ENCODE measurements at regions not wholly inside any gene's neighbourhood (a gene's known extent, or its start where the extent isn't known, plus 50 kb on each side); places are given as distances from the start of the nearest gene placed in this dataset.

DNA sequence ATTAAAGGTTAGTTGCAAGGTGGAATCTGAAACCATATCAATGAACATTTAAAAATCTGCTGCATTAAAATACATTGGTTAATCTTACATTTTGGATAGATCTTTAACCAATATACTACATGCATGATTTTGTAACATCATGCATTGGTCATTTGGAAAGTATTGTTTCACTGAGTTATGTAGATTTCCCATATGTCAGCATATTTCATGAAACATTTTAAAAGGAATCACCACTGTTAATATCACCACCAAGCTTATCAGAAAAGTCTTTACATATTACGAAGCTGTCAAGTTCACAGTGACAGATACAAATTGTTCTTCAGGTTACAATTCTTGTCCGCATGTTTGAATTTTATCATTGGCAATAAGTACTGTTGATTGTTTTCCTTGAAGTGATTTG, 89.9 kb upstream of the ADGRL2 start:
- H3K27ac Mint-ChIP-seq: no peak overlapping the region
- Histone ChIP-seq H3K4me1 (ENCODE audit: control insufficient read depth, insufficient read depth, low read length) (no peaks in the 10 kb centered on the region), H3K9ac (ENCODE audit: extremely low read depth, low read length, poor library complexity, severe bottlenecking) (no peak overlapping the region), H3K9me3 (ENCODE audit: control insufficient read depth, low read length) (no peaks in the 10 kb centered on the region), H3K36me3 (ENCODE audit: control insufficient read depth, insufficient read depth, low read length) (no peaks in the 10 kb centered on the region), H3K27me3 (ENCODE audit: control insufficient read depth, insufficient read depth, low read length, poor library complexity, severe bottlenecking) (no peaks in the 10 kb centered on the region), H3K4me3 (ENCODE audit: low read length) (no peak overlapping the region), H3K27ac (ENCODE audit: low read depth, low read length) (no peak overlapping the region)
- TF ChIP-seq, protein P1, sequence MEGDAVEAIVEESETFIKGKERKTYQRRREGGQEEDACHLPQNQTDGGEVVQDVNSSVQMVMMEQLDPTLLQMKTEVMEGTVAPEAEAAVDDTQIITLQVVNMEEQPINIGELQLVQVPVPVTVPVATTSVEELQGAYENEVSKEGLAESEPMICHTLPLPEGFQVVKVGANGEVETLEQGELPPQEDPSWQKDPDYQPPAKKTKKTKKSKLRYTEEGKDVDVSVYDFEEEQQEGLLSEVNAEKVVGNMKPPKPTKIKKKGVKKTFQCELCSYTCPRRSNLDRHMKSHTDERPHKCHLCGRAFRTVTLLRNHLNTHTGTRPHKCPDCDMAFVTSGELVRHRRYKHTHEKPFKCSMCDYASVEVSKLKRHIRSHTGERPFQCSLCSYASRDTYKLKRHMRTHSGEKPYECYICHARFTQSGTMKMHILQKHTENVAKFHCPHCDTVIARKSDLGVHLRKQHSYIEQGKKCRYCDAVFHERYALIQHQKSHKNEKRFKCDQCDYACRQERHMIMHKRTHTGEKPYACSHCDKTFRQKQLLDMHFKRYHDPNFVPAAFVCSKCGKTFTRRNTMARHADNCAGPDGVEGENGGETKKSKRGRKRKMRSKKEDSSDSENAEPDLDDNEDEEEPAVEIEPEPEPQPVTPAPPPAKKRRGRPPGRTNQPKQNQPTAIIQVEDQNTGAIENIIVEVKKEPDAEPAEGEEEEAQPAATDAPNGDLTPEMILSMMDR (conservative IDR thresholded peaks at IDR 0.05): no peak
- no peaks in the 10 kb centered on the region for H3K4me1 Mint-ChIP-seq
- no peak for DNase-seq
- no peaks in the 10 kb centered on the region for H3K36me3 Mint-ChIP-seq (ENCODE audit: low read depth)
- H3K9me3 Mint-ChIP-seq: no peaks in the 10 kb centered on the region
- H3K27me3 Mint-ChIP-seq (ENCODE audit: insufficient read depth): no peaks in the 10 kb centered on the region
- 98 to 100% methylated on average over 2 of the region's 2 CpGs for WGBS, 2 experiments (ENCODE audit: insufficient coverage in 1 of 2, insufficient read length in 1 of 2)
- no peak overlapping the region for H3K4me3 Mint-ChIP-seq

DNA sequence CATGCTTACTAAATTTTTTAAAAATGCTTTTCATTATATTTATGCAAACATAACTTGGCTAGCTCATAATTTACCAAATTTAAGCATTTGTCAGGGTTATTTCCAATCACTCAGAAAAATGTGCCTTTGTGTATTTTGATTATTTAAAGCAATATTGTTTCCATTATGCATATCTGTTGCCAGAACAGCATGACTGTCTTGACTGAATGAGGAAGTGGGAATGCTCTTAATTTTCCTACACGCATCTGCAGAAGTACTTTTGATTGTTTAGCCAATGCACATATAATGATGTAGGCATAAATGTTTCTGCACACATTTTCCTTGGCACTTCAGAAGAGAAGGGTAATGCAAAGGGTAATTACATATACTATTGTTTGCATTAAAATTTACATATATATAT, 92.5 kb upstream of the ADGRL2 start:
- Histone ChIP-seq H3K9me3 (ENCODE audit: control insufficient read depth, low read length) (no peaks in the 10 kb centered on the region), H3K4me3 (ENCODE audit: low read length) (no peak overlapping the region), H3K27me3 (ENCODE audit: control insufficient read depth, insufficient read depth, low read length, poor library complexity, severe bottlenecking) (no peaks in the 10 kb centered on the region), H3K36me3 (ENCODE audit: control insufficient read depth, insufficient read depth, low read length) (no peaks in the 10 kb centered on the region), H3K27ac (ENCODE audit: low read depth, low read length) (no peak overlapping the region), H3K9ac (ENCODE audit: extremely low read depth, low read length, poor library complexity, severe bottlenecking) (no peak overlapping the region), H3K4me1 (ENCODE audit: control insufficient read depth, insufficient read depth, low read length) (no peaks in the 10 kb centered on the region)
- Mint-ChIP-seq H3K9me3 (no peaks in the 10 kb centered on the region), H3K4me1 (peaks cover 7% of the 10 kb centered on the region), H3K27ac (no peak overlapping the region), H3K36me3 (ENCODE audit: low read depth) (no peaks in the 10 kb centered on the region), H3K4me3 (no peak overlapping the region), H3K27me3 (ENCODE audit: insufficient read depth) (no peaks in the 10 kb centered on the region)
- WGBS, 2 experiments (ENCODE audit: insufficient coverage in 1 of 2, insufficient read length in 1 of 2): 86 to 96% methylated on average over 1 of the region's 1 CpG
- TF ChIP-seq, protein P1 (conservative IDR thresholded peaks at IDR 0.05): no peak
- no peak for DNase-seq

DNA sequence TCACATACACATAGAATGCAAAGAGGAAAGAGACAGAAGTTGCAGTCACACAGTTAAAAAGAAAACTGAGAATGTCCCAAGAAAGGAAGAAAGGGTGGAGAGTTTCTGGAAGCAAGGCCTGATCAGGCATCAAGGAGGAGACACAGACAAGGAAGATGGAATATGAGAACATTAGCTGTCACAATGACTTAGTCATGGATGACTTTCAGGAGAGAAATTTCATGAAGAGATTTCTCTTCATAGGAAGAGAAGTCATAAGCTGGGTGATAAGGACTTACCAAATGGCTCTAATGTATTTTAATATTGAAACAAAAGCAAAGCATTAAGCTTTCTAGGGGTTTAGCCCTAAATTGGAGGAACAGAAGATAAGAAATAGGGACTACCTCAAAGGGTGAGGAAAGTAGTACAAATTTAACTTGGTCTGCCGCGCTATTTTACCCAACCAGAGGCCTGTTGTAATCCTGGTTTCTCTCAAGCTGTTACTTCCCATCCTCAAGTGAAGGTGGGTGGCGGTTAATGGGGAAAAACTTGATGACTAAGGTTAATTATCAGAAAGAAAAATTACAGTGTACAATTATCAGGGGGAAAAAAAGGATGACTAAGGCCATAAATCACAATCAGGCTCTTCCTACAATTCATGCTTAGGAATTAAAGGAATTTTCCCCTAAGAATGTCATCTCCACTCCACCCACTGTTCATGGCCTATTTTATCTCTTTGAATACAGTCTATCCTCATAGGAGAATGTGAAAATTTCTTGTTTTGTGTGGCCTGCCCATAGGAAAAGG, 93.9 kb upstream of the ADGRL2 start:
- H3K4me3 Mint-ChIP-seq: no peak overlapping the region
- no peaks in the 10 kb centered on the region for H3K9me3 ChIP-seq (ENCODE audit: control insufficient read depth, low read length)
- no peaks in the 10 kb centered on the region for H3K36me3 Mint-ChIP-seq (ENCODE audit: low read depth)
- no peaks in the 10 kb centered on the region for H3K9me3 Mint-ChIP-seq
- H3K4me3 ChIP-seq (ENCODE audit: low read length): no peak overlapping the region
- no peaks in the 10 kb centered on the region for H3K36me3 ChIP-seq (ENCODE audit: control insufficient read depth, insufficient read depth, low read length)
- H3K27ac Mint-ChIP-seq: no peak overlapping the region
- no peak overlapping the region for H3K9ac ChIP-seq (ENCODE audit: extremely low read depth, low read length, poor library complexity, severe bottlenecking)
- H3K27me3 Mint-ChIP-seq (ENCODE audit: insufficient read depth): no peaks in the 10 kb centered on the region
- TF ChIP-seq, protein P1 (conservative IDR thresholded peaks at IDR 0.05): no peak
- no peak for DNase-seq
- no peaks in the 10 kb centered on the region for H3K27me3 ChIP-seq (ENCODE audit: control insufficient read depth, insufficient read depth, low read length, poor library complexity, severe bottlenecking)
- H3K4me1 ChIP-seq (ENCODE audit: control insufficient read depth, insufficient read depth, low read length): no peaks in the 10 kb centered on the region
- H3K27ac ChIP-seq (ENCODE audit: low read depth, low read length): no peak overlapping the region
- WGBS, 2 experiments (ENCODE audit: insufficient coverage in 1 of 2, insufficient read length in 1 of 2): 97% methylated on average over 3 of the region's 3 CpGs; no CpG with 5 or more reads in 1 of the 2 experiments
- H3K4me1 Mint-ChIP-seq: peaks cover 7% of the 10 kb centered on the region

Data from endodermal cell (in vitro differentiated cells).